ENCODE measurements at regions not wholly inside any gene's neighbourhood (a gene's known extent, or its start where the extent isn't known, plus 50 kb on each side); places are given as distances from the start of the nearest gene placed in this dataset.

GRCh38 chr4:182093431-182093831, 149.8 kb upstream of the TENM3 start:
- H3K4me1 ChIP-seq (ENCODE audit: control insufficient read depth, insufficient read depth, low read length), result no peaks in the 10 kb centered on the region
- no peak overlapping the region for H3K4me3 ChIP-seq
- no peaks in the 10 kb centered on the region for H3K27me3 ChIP-seq (replicated peaks in 1 of 2; ENCODE audit: control insufficient read depth in 2 of 2, insufficient read depth in 2 of 2, low read length in 1 of 2)
- ATAC-seq (peak; percentile 39; the same call in 2 of the 3 replicates), FAIRE-seq (no peak), DNase-seq (ENCODE audit: low read depth, low spot score) (no peak)
- no peak overlapping the region for H3K4me2 ChIP-seq (ENCODE audit: control insufficient read depth, insufficient read depth)
- CTCF ChIA-PET, result interaction anchor here (0.7 kb wide), 1 partner anchor 206 kb away, joined by 5 read pairs; no protein-coding TSS in a partner anchor
- peak overlapping the region; percentile 7; the same call in 1 of the 2 replicates for H2AFZ ChIP-seq (ENCODE audit: control insufficient read depth, low read depth, low read length)
- SMC1A ChIA-PET (ENCODE audit: uncharacterized antibody, unreplicated experiment), result no interaction called here
- no peak overlapping the region for H3K27ac ChIP-seq (ENCODE audit: control insufficient read depth, insufficient read depth)
- H3K79me2 ChIP-seq (ENCODE audit: control insufficient read depth, insufficient read depth, low read length), result no peaks in the 10 kb centered on the region
- no peaks in the 10 kb centered on the region for H4K20me1 ChIP-seq (ENCODE audit: control insufficient read depth, insufficient read depth)
- 34% methylated on average over 7 of the region's 7 CpGs for WGBS (ENCODE audit: insufficient coverage, insufficient replicate concordance, low lambda C conversion rate, missing lambda C conversion rate)
- POLR2A ChIA-PET, result no interaction called here
- in situ Hi-C loops (cut with MboI), result no loop called here
- no peak overlapping the region for H3K9ac ChIP-seq (ENCODE audit: control insufficient read depth, insufficient read depth, low read length)
- RAD21 ChIA-PET (ENCODE audit: unreplicated experiment), result no interaction called here
- no peaks in the 10 kb centered on the region for H3K9me3 ChIP-seq (replicated peaks; ENCODE audit: control insufficient read depth, insufficient read depth, low read length)
- BruUV-seq (replicated peaks), result no TSS peak
- intact Hi-C loops (cut with micrococcal nuclease; ENCODE audit: unreplicated experiment), result no loop called here
- H3K36me3 ChIP-seq (ENCODE audit: control insufficient read depth in 2 of 2, insufficient read depth in 2 of 2, low read length in 1 of 2), result no peaks in the 10 kb centered on the region
- TF ChIP-seq SKIL (IDR thresholded peaks at IDR 0.05; ENCODE audit: low read depth, poor library complexity, severe bottlenecking) (no peak), E2F8 (IDR thresholded peaks at IDR 0.05; ENCODE audit: low read depth, partially characterized antibody) (no peak), ZNF622 (IDR thresholded peaks at IDR 0.05) (no peak), KDM1A (IDR thresholded peaks at IDR 0.05; ENCODE audit: borderline replicate concordance) (no peak), NBN (IDR thresholded peaks at IDR 0.05) (no peak), USF2 (IDR thresholded peaks at IDR 0.05; ENCODE audit: borderline replicate concordance, low read depth, low read length) (no peak), CREM (IDR thresholded peaks at IDR 0.05; ENCODE audit: low read depth) (no peak), CBX3 (IDR thresholded peaks at IDR 0.05; ENCODE audit: borderline replicate concordance, low read depth) (no peak), REST (IDR thresholded peaks at IDR 0.05; ENCODE audit: low read depth, low read length) (no peak), POLR2AphosphoS2 (IDR thresholded peaks at IDR 0.05; ENCODE audit: low read depth, low read length) (no peak)
- TF ChIP-seq, protein P1, sequence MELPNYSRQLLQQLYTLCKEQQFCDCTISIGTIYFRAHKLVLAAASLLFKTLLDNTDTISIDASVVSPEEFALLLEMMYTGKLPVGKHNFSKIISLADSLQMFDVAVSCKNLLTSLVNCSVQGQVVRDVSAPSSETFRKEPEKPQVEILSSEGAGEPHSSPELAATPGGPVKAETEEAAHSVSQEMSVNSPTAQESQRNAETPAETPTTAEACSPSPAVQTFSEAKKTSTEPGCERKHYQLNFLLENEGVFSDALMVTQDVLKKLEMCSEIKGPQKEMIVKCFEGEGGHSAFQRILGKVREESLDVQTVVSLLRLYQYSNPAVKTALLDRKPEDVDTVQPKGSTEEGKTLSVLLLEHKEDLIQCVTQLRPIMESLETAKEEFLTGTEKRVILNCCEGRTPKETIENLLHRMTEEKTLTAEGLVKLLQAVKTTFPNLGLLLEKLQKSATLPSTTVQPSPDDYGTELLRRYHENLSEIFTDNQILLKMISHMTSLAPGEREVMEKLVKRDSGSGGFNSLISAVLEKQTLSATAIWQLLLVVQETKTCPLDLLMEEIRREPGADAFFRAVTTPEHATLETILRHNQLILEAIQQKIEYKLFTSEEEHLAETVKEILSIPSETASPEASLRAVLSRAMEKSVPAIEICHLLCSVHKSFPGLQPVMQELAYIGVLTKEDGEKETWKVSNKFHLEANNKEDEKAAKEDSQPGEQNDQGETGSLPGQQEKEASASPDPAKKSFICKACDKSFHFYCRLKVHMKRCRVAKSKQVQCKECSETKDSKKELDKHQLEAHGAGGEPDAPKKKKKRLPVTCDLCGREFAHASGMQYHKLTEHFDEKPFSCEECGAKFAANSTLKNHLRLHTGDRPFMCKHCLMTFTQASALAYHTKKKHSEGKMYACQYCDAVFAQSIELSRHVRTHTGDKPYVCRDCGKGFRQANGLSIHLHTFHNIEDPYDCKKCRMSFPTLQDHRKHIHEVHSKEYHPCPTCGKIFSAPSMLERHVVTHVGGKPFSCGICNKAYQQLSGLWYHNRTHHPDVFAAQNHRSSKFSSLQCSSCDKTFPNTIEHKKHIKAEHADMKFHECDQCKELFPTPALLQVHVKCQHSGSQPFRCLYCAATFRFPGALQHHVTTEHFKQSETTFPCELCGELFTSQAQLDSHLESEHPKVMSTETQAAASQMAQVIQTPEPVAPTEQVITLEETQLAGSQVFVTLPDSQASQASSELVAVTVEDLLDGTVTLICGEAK (IDR thresholded peaks at IDR 0.05; ENCODE audit: borderline replicate concordance), result no peak

Data from GM12878 (cell line).